GM20000 (cell line): ENCODE measurements at regions not wholly inside any gene's neighbourhood (a gene's known extent, or its start where the extent isn't known, plus 50 kb on each side); places are given as distances from the start of the nearest gene placed in this dataset.

Source experiments
- DNase-seq: peaks from one replicate; pipeline ENCODE4 v3.0.0; 2012; ENCODE audit warnings: low spot score
- CTCF ChIP-seq: IDR thresholded peaks from 2 replicates; pipeline ENCODE4 v1.5.1; 2012; ENCODE audit warnings: mild to moderate bottlenecking, control low read depth; ENCODE audit errors: extremely low read depth, missing control alignments

- no peak for DNase-seq
- no peak for TF ChIP-seq CTCF
Observed at GRCh38 chr11:38159038-38159437, 1561.0 kb upstream of the RAG2 start.

- no peak for TF ChIP-seq CTCF
- DNase-seq: no peak
Observed at GRCh38 chr11:38156495-38157146, 1558.6 kb upstream of the RAG2 start.

- TF ChIP-seq CTCF: no peak
- DNase-seq: no peak
Observed at GRCh38 chr11:38155856-38156255, 1557.8 kb upstream of the RAG2 start.

- no peak for TF ChIP-seq CTCF
- DNase-seq: no peak
Observed at GRCh38 chr11:38153985-38154384, 1555.9 kb upstream of the RAG2 start.

- no peak for TF ChIP-seq CTCF
- no peak for DNase-seq
Observed at GRCh38 chr11:38143852-38144251, 1545.8 kb upstream of the RAG2 start.

- TF ChIP-seq CTCF: no peak
- DNase-seq: no peak
Observed at GRCh38 chr11:38138972-38139371, 1540.9 kb upstream of the RAG2 start.

GRCh38 chr11:38136887-38137286 lies 1538.9 kb upstream of the RAG2 start:
- DNase-seq: no peak
- no peak for TF ChIP-seq CTCF
